ENCODE measurements at regions not wholly inside any gene's neighbourhood (a gene's known extent, or its start where the extent isn't known, plus 50 kb on each side); places are given as distances from the start of the nearest gene placed in this dataset.

DNA sequence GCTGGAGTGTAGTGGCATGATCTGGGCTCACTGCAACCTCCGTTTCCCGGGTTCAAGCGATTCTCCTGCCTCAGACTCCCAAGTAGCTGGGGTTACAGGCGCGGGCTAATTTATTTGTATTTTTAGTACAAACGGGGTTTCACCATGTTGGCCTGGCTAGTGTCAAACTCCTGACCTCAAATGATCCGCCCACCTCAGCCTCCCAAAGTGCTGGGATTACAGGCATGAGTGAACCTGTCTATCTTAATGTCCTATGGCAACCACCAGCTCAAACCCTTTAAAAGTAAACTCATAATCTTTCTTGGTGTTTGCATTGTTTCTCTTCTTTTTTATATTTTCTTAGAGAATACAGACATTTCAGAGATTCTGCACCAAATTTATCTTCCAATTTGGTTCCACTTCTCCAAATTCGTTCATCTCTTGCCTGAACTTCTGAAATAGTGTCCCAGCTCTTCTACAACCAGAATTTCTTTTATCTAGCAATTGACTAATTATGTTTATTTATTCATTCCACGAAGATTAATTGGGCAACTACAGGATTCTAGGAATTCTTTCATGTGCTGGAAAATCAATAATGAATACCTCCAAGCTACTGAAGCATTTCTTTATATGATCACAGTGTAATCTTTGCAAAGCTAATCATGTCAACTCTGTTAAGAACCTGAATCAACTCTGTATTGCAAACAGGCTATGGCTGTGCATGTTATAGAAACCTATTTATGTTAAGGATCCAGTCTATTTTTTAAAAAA lies 60.0 kb upstream of the TYRP1 start:
- H3K36me3 ChIP-seq (ENCODE audit: control insufficient read depth in 2 of 2, extremely low read depth in 1 of 2, insufficient read depth in 2 of 2, low read length in 2 of 2) = no peaks in the 10 kb centered on the region
- H3K4me3 ChIP-seq (replicated peaks in 1 of 3; ENCODE audit: insufficient read depth in 1 of 3, low read depth in 1 of 3, low read length in 3 of 3) = no peak overlapping the region
- no peaks in the 10 kb centered on the region for H3K4me1 ChIP-seq (ENCODE audit: control insufficient read depth, extremely low read depth, insufficient read depth, low read length)
- no peak overlapping the region for H3K27ac ChIP-seq (ENCODE audit: insufficient read depth, low read depth, low read length)
- H3K27me3 ChIP-seq (ENCODE audit: control insufficient read depth in 2 of 2, insufficient read depth in 2 of 2, low read length in 2 of 2) = peaks cover 4 to 5% of the 10 kb centered on the region in 2 experiments
- DNase-seq (ENCODE audit: low read depth, low spot score) (no peak), FAIRE-seq (no peak)
- TF ChIP-seq POLR2A (IDR thresholded peaks at IDR 0.05; ENCODE audit: low read depth, low read length) (no peak), MYC (IDR thresholded peaks at IDR 0.05; ENCODE audit: low read depth, low read length) (no peak), GATA2 (IDR thresholded peaks at IDR 0.05; ENCODE audit: insufficient read depth, insufficient read length, low read depth, low read length) (no peak), POLR2AphosphoS5 (IDR thresholded peaks at IDR 0.05; ENCODE audit: insufficient read depth, low read depth, low read length) (no peak), EZH2 (IDR thresholded peaks at IDR 0.05; ENCODE audit: borderline replicate concordance, low read depth, low read length, severe bottlenecking) (no peak), FOS (IDR thresholded peaks at IDR 0.05; ENCODE audit: borderline replicate concordance, insufficient read depth, low read length) (no peak), JUN (IDR thresholded peaks at IDR 0.05; ENCODE audit: borderline replicate concordance, insufficient read depth, insufficient read length, low read depth) (no peak)
- TF ChIP-seq, protein P1, sequence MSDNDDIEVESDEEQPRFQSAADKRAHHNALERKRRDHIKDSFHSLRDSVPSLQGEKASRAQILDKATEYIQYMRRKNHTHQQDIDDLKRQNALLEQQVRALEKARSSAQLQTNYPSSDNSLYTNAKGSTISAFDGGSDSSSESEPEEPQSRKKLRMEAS (IDR thresholded peaks at IDR 0.05; ENCODE audit: insufficient read depth, insufficient read length) = no peak
- H3K9me3 ChIP-seq (replicated peaks; ENCODE audit: control insufficient read depth, insufficient read depth, low read length) = no peaks in the 10 kb centered on the region
- H2AFZ ChIP-seq (ENCODE audit: low read depth, low read length) = no peak overlapping the region
- intact Hi-C loops (cut with micrococcal nuclease) = no loop called here
- BruUV-seq (replicated peaks) = no TSS peak
- no peaks in the 10 kb centered on the region for H3K79me2 ChIP-seq (ENCODE audit: control insufficient read depth, insufficient read depth, low read length)
- H4K20me1 ChIP-seq (replicated peaks; ENCODE audit: control insufficient read depth, extremely low read depth, insufficient read depth, low read length) = no peaks in the 10 kb centered on the region
- H3K9me1 ChIP-seq (replicated peaks; ENCODE audit: control insufficient read depth, extremely low read depth, insufficient read depth, low read length) = no peaks in the 10 kb centered on the region
- POLR2A ChIA-PET = no interaction called here
- CTCF ChIA-PET = interaction anchor here (1.2 to 1.9 kb wide), 3 partner anchors 7 to 23 kb away, joined by 3 to 5 read pairs (median 3); no protein-coding TSS in a partner anchor
- dilution Hi-C loops (cut with MboI; ENCODE audit: extremely low pct_ligation_motif_present, low sequenced_read_pairs) = no loop called here
- H3K4me2 ChIP-seq (ENCODE audit: insufficient read depth, low read length) = no peak overlapping the region
- H3K9ac ChIP-seq (replicated peaks; ENCODE audit: extremely low read depth, insufficient read depth, low read length) = no peak overlapping the region
